ENCODE measurements at regions not wholly inside any gene's neighbourhood (a gene's known extent, or its start where the extent isn't known, plus 50 kb on each side); places are given as distances from the start of the nearest gene placed in this dataset.

DNA sequence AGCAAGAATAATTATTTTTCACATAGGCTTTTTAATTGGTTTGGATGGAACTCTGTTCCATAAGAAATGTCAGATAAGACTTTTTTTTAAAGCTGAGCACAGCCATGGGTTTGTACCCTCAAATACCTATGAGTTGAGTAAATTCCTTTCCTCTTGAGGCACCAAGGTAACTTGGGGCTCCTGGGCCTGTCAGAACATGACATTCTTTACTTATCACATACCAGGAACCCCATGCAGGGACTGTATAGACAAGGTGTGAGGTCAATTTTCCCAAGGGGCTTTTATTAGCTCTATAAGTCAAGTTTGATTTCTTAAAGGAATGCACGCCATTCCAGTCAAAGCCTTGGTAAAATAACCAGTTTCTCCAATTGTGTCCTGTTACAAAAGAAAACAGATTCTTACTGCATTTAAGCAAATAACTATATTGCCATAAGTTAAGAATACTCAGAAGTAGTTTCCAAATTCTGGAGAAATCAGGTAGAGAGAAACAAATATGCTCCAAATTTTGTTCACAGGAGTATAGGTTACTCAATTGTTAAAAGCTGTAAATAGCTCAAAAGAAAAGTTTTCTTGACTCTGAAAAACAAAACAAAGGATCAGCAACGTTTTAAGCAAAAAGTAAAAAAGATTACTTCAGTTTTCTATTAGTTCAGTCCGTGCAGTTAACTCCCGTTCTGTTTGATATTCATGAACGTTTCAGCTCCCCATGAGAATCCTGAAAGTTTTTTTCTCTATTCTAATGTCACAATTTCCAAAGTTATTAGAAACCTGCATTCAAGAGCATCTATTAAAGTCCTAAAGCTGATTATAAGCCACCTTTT is 167.5 kb upstream of the NAMPT start:
- Histone ChIP-seq H3K27ac (ENCODE audit: low read depth, low read length) (no peak overlapping the region), H3K9me3 (ENCODE audit: control insufficient read depth, insufficient read depth, low read length) (no peaks in the 10 kb centered on the region; the same call in 1 of the 2 replicates), H3K27me3 (ENCODE audit: control insufficient read depth, insufficient read depth, low read length) (no peaks in the 10 kb centered on the region), H3K4me3 (ENCODE audit: low read depth, low read length) (no peak overlapping the region)
- ChIA-PET CTCF (interaction anchor here (1.4 kb wide), 2 partner anchors 10 to 276 kb away, joined by 3 to 6 read pairs; no protein-coding TSS in a partner anchor), POLR2A (no interaction called here)
- DNase-seq (ENCODE audit: low read depth, low spot score), result no peak
- TF ChIP-seq, protein P1, sequence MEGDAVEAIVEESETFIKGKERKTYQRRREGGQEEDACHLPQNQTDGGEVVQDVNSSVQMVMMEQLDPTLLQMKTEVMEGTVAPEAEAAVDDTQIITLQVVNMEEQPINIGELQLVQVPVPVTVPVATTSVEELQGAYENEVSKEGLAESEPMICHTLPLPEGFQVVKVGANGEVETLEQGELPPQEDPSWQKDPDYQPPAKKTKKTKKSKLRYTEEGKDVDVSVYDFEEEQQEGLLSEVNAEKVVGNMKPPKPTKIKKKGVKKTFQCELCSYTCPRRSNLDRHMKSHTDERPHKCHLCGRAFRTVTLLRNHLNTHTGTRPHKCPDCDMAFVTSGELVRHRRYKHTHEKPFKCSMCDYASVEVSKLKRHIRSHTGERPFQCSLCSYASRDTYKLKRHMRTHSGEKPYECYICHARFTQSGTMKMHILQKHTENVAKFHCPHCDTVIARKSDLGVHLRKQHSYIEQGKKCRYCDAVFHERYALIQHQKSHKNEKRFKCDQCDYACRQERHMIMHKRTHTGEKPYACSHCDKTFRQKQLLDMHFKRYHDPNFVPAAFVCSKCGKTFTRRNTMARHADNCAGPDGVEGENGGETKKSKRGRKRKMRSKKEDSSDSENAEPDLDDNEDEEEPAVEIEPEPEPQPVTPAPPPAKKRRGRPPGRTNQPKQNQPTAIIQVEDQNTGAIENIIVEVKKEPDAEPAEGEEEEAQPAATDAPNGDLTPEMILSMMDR (IDR thresholded peaks at IDR 0.05; ENCODE audit: low read depth, low read length), result no peak

DNA sequence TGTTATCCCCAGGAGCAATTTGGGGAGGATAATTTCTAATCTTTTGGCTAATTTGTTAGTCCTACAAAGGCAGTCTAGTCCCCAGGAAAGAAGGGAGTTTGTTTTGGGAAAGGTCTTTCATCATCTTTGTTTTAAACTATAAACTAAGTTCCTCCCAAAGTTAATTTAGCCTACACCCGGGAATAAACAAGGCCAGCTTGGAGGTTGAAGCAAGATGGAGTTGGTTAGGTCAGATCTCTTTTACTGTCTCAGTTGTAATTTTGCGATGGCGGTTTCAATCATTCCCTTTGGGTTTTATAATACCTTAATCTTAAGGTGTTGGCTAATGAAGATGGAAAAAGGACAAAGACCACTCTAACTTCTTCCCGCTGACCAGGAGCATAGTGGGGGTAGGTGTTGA is 166.4 kb upstream of the NAMPT start:
- Histone ChIP-seq H3K9me3 (ENCODE audit: control insufficient read depth, insufficient read depth, low read length) (no peaks in the 10 kb centered on the region; the same call in 1 of the 2 replicates), H3K27ac (ENCODE audit: low read depth, low read length) (no peak overlapping the region), H3K27me3 (ENCODE audit: control insufficient read depth, insufficient read depth, low read length) (no peaks in the 10 kb centered on the region), H3K4me3 (ENCODE audit: low read depth, low read length) (no peak overlapping the region)
- TF ChIP-seq, protein P1 (IDR thresholded peaks at IDR 0.05; ENCODE audit: low read depth, low read length), result no peak
- POLR2A ChIA-PET, result no interaction called here
- DNase-seq (ENCODE audit: low read depth, low spot score), result no peak
- CTCF ChIA-PET, result no interaction called here

DNA sequence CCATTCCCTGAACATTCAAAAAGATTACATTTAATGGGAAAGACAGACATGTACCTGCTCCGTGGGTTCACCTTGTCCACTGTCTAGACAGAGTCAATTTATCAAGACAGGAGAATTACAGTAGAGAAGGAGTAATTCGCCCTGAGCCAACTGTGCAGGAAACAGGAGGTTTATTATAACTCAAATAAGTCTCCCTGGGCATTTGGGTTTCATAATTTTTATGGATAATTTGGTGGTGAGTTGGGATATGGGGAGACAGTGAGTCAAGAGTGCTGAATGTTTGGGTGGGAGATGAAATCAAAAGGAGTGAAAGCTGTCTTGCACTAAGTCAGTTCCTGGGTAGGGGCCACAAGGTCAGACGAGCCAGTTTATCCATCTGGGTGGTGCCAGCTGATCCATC is 165.9 kb upstream of the NAMPT start:
- POLR2A ChIA-PET, result no interaction called here
- no peak for DNase-seq (ENCODE audit: low read depth, low spot score)
- TF ChIP-seq, protein P1 (IDR thresholded peaks at IDR 0.05; ENCODE audit: low read depth, low read length), result no peak
- no peak overlapping the region for H3K4me3 ChIP-seq (ENCODE audit: low read depth, low read length)
- H3K9me3 ChIP-seq (ENCODE audit: control insufficient read depth, insufficient read depth, low read length), result no peaks in the 10 kb centered on the region; the same call in 1 of the 2 replicates
- H3K27ac ChIP-seq (ENCODE audit: low read depth, low read length), result no peak overlapping the region
- H3K27me3 ChIP-seq (ENCODE audit: control insufficient read depth, insufficient read depth, low read length), result no peaks in the 10 kb centered on the region
- CTCF ChIA-PET, result no interaction called here

DNA sequence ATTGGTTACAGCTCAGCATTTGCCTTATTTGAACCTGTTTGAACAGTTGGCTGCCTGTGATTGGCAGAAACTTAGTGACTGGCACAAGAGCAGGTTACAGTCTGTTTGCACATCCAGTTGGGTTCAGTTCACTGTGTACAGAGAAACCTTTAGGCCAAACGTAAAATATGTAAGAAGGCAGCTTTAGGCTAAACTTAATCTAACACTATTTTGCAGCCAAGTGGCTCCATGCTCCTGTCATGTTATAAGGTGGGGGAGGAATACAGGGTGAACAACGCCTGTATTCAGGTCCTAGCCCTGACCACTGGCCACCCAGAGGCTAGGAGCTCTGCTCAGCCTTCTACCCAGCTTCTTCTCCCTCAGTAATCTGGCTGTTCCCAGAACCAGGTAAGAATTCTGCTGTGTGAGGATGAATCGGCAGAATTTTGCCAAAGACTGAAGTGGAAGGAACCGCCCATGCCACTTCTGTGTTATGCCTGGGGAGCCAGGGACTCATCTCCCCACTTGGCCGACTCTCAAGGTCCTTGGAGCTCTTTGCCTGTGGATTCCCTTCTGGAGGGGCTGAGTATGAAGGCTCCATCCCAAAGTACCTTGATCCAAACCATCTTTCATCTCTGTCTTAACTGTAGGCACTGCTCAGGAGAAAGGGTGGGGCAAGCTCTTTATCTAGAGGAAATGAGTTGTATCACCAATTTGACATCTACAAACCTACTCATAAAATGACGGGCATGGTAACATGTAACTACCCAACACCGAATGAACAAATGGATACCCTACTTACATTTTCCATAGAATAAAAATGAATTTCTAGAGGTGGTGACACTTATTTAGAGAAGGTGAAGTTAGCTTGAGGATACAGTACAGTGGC is 164.4 kb upstream of the NAMPT start:
- ChIA-PET POLR2A (no interaction called here), CTCF (interaction anchor here (1.0 to 1.6 kb wide), 4 partner anchors 13 to 274 kb away, joined by 3 to 5 read pairs (median 4); no protein-coding TSS in a partner anchor)
- H3K9me3 ChIP-seq (ENCODE audit: control insufficient read depth, insufficient read depth, low read length), result no peaks in the 10 kb centered on the region; the same call in 1 of the 2 replicates
- no peaks in the 10 kb centered on the region for H3K27me3 ChIP-seq (ENCODE audit: control insufficient read depth, insufficient read depth, low read length)
- H3K4me3 ChIP-seq (ENCODE audit: low read depth, low read length), result no peak overlapping the region
- no peak overlapping the region for H3K27ac ChIP-seq (ENCODE audit: low read depth, low read length)
- TF ChIP-seq, protein P1 (IDR thresholded peaks at IDR 0.05; ENCODE audit: low read depth, low read length), result no peak
- no peak for DNase-seq (ENCODE audit: low read depth, low spot score)

Data from AG04450 (cell line).